Neural crest cell (in vitro differentiated cells): ENCODE measurements at regions not wholly inside any gene's neighbourhood (a gene's known extent, or its start where the extent isn't known, plus 50 kb on each side); places are given as distances from the start of the nearest gene placed in this dataset.

Source experiments
- DNase-seq: peaks from one replicate; pipeline ENCODE4 v3.0.0; 2021; ENCODE audit warnings: low read depth, mixed read lengths, low spot score
- H3K27ac Mint-ChIP-seq: one replicate; pipeline ENCODE4 v1.8.0; 2021; ENCODE audit warnings: mild to moderate bottlenecking, mixed read lengths; ENCODE audit not compliant: unreplicated experiment
- H3K27me3 Mint-ChIP-seq: 2 replicates; pipeline ENCODE4 v1.8.0; 2021; ENCODE audit warnings: low read depth, mild to moderate bottlenecking, mixed read lengths
- H3K36me3 Mint-ChIP-seq: 2 replicates; pipeline ENCODE4 v1.8.0; 2021; ENCODE audit warnings: low read depth, mild to moderate bottlenecking, mixed read lengths
- H3K4me1 Mint-ChIP-seq: 2 replicates; pipeline ENCODE4 v1.8.0; 2021; ENCODE audit warnings: mixed read lengths
- H3K4me3 Mint-ChIP-seq: one replicate; pipeline ENCODE4 v1.8.0; 2021; ENCODE audit warnings: mild to moderate bottlenecking, mixed read lengths
- H3K9me3 Mint-ChIP-seq: 2 replicates; pipeline ENCODE4 v1.8.0; 2021; ENCODE audit warnings: mixed read lengths
- TF ChIP-seq, protein P1 (sequence below): fragments of 200-600 bp; sonication (generic); conservative IDR thresholded peaks from 2 replicates; pipeline ENCODE4 v1.5.0; 2021; ENCODE audit warnings: antibody characterized with exemption, mild to moderate bottlenecking

- peaks cover 2% of the 10 kb centered on the region for H3K9me3 Mint-ChIP-seq
- no peak overlapping the region for H3K27ac Mint-ChIP-seq
- TF ChIP-seq, protein P1, sequence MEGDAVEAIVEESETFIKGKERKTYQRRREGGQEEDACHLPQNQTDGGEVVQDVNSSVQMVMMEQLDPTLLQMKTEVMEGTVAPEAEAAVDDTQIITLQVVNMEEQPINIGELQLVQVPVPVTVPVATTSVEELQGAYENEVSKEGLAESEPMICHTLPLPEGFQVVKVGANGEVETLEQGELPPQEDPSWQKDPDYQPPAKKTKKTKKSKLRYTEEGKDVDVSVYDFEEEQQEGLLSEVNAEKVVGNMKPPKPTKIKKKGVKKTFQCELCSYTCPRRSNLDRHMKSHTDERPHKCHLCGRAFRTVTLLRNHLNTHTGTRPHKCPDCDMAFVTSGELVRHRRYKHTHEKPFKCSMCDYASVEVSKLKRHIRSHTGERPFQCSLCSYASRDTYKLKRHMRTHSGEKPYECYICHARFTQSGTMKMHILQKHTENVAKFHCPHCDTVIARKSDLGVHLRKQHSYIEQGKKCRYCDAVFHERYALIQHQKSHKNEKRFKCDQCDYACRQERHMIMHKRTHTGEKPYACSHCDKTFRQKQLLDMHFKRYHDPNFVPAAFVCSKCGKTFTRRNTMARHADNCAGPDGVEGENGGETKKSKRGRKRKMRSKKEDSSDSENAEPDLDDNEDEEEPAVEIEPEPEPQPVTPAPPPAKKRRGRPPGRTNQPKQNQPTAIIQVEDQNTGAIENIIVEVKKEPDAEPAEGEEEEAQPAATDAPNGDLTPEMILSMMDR, result no peak
- no peaks in the 10 kb centered on the region for H3K27me3 Mint-ChIP-seq
- no peak for DNase-seq
- no peak overlapping the region for H3K4me3 Mint-ChIP-seq
- H3K36me3 Mint-ChIP-seq, result no peaks in the 10 kb centered on the region
- no peaks in the 10 kb centered on the region for H3K4me1 Mint-ChIP-seq
These were observed 1058.2 kb upstream of the CRIM1 start for GRCh38 chr2:35297403-35297802.

- H3K4me3 Mint-ChIP-seq, result no peak overlapping the region
- no peaks in the 10 kb centered on the region for H3K36me3 Mint-ChIP-seq
- peaks cover 2% of the 10 kb centered on the region for H3K9me3 Mint-ChIP-seq
- TF ChIP-seq, protein P1, result no peak
- no peaks in the 10 kb centered on the region for H3K27me3 Mint-ChIP-seq
- H3K27ac Mint-ChIP-seq, result no peak overlapping the region
- no peaks in the 10 kb centered on the region for H3K4me1 Mint-ChIP-seq
- no peak for DNase-seq
These were observed 1060.8 kb upstream of the CRIM1 start for GRCh38 chr2:35294636-35295263.

DNA sequence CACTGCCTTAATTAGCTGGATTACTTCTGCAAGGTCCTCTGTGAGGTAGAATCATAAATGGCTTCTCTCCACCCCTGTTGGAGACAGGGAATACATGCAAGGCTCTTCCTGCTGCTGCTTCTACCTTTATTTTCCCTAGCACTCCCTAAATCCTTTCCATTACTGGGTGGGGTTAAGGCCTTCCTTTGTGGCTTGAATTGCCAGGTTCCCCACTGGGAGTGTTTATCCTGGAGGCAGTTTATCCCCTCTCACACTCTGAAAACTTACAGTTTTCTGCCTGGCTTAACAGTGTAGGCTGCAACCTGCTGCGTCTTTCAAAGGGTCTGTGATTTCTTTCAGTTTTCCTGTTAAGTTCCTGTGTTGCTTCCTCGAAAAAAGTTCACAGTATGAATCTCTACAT lies 1062.3 kb upstream of the CRIM1 start:
- H3K9me3 Mint-ChIP-seq, result peaks cover 5% of the 10 kb centered on the region
- no peak overlapping the region for H3K4me3 Mint-ChIP-seq
- TF ChIP-seq, protein P1, result no peak
- no peaks in the 10 kb centered on the region for H3K36me3 Mint-ChIP-seq
- H3K27me3 Mint-ChIP-seq, result no peaks in the 10 kb centered on the region
- DNase-seq, result no peak
- no peak overlapping the region for H3K27ac Mint-ChIP-seq
- H3K4me1 Mint-ChIP-seq, result no peaks in the 10 kb centered on the region

DNA sequence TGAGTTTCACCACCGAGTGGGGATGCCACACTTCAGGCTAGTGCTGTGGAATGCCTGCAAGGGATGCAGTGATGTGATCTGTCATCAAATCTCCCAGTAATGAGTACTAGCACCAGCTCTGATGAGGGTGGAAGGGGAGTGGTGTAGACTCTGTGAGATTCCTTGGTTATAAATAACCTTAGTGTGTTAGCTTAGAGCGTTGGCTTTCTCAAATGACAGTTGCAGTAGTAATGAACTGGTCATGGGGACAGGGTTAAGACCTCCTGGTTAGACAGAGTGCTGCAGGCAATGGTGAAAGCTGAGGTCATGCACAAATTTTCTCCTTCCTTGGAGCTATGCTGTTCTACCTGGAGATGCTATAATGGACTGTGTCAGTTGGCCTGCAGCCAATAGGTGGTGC lies 1063.4 kb upstream of the CRIM1 start:
- no peaks in the 10 kb centered on the region for H3K36me3 Mint-ChIP-seq
- H3K4me3 Mint-ChIP-seq, result no peak overlapping the region
- peak overlapping the region; percentile 75 for H3K27ac Mint-ChIP-seq
- peaks cover 11% of the 10 kb centered on the region for H3K9me3 Mint-ChIP-seq
- DNase-seq, result no peak
- TF ChIP-seq, protein P1, result no peak
- no peaks in the 10 kb centered on the region for H3K4me1 Mint-ChIP-seq
- H3K27me3 Mint-ChIP-seq, result no peaks in the 10 kb centered on the region

- no peak overlapping the region for H3K27ac Mint-ChIP-seq
- TF ChIP-seq, protein P1, result no peak
- H3K4me3 Mint-ChIP-seq, result no peak overlapping the region
- no peaks in the 10 kb centered on the region for H3K4me1 Mint-ChIP-seq
- H3K9me3 Mint-ChIP-seq, result no peaks in the 10 kb centered on the region
- H3K27me3 Mint-ChIP-seq, result no peaks in the 10 kb centered on the region
- H3K36me3 Mint-ChIP-seq, result no peaks in the 10 kb centered on the region
- DNase-seq, result no peak
These were observed 1073.9 kb upstream of the CRIM1 start for GRCh38 chr2:35281702-35282101.
